Sciatic nerve (tissue), 2 donors: ENCODE measurements at regions not wholly inside any gene's neighbourhood (a gene's known extent, or its start where the extent isn't known, plus 50 kb on each side); places are given as distances from the start of the nearest gene placed in this dataset.
"Not testable (repeated sequence)": the region's sequence is repeated elsewhere in the genome, so short reads cannot be mapped to it uniquely, and the experiment has no call there.

Experiments used
- ATAC-seq: fragments of 200-7000 bp; cut with Tn5 transposase; one replicate; pipeline ENCODE4 v1.9.1; 2020; ENCODE audit warnings: mild to moderate bottlenecking, moderate library complexity
- DNase-seq: peaks from one replicate; pipeline ENCODE4 v3.0.0-alpha.2; 2020; ENCODE audit warnings: low spot score
- intact Hi-C: fragments of 100-400 bp; cut with DNase I; formaldehyde crosslinking; loops from one replicate; pipeline ENCODE4 v1.14.2; 2022
- donor health status: DM: no; HTN: no; CAD: no.
- donor health status: DM: no; HTN: no; CAD: no.

- no peak for DNase-seq
- intact Hi-C loops: no loop called here
- no peak for ATAC-seq
These were observed 719.9 kb upstream of the TMPRSS15 start for GRCh38 chr21:19123525-19123924.

GRCh38 chr21:19124691-19125090 is 721.1 kb upstream of the TMPRSS15 start:
- DNase-seq (no peak), ATAC-seq (no peak)
- intact Hi-C loops: no loop called here

GRCh38 chr21:19130379-19131028 is 726.9 kb upstream of the TMPRSS15 start:
- ATAC-seq: no peak
- intact Hi-C loops: no loop called here
- no peak for DNase-seq

- ATAC-seq (no peak), DNase-seq (no peak)
- intact Hi-C loops: no loop called here
These were observed 737.9 kb upstream of the TMPRSS15 start for GRCh38 chr21:19141511-19141910.

- ATAC-seq (no peak), DNase-seq (no peak)
These were observed 742.2 kb upstream of the TMPRSS15 start for GRCh38 chr21:19145682-19146293.

GRCh38 chr21:19148056-19148455 is 744.5 kb upstream of the TMPRSS15 start:
- no peak for ATAC-seq
- intact Hi-C loops: no loop called here
- DNase-seq: no peak

More at GRCh38 chr21:19145682-19146293, 742.2 kb upstream of the TMPRSS15 start:
- intact Hi-C loops: no loop called here

- DNase-seq (no peak), ATAC-seq (no peak)
- intact Hi-C loops: no loop called here
These were observed 768.0 kb upstream of the TMPRSS15 start for GRCh38 chr21:19171585-19171984.

GRCh38 chr21:19181604-19182140 is 778.1 kb upstream of the TMPRSS15 start:
- no peak for DNase-seq
- no peak for ATAC-seq
- intact Hi-C loops: no loop called here

GRCh38 chr21:19197950-19198349 is 794.4 kb upstream of the TMPRSS15 start:
- no peak for DNase-seq
- intact Hi-C loops: no loop called here
- ATAC-seq: no peak

- intact Hi-C loops: no loop called here
- no peak for ATAC-seq
- DNase-seq: no peak
These were observed 795.2 kb upstream of the TMPRSS15 start for GRCh38 chr21:19198801-19199200.

GRCh38 chr21:19218163-19218562 is 814.6 kb upstream of the TMPRSS15 start:
- ATAC-seq (no peak), DNase-seq (no peak)
- intact Hi-C loops: no loop called here

GRCh38 chr21:19224090-19224489 is 820.5 kb upstream of the TMPRSS15 start:
- no peak for DNase-seq
- no peak for ATAC-seq
- intact Hi-C loops: no loop called here

GRCh38 chr21:19228226-19228625 is 824.6 kb upstream of the TMPRSS15 start:
- DNase-seq: no peak
- ATAC-seq: no peak
- intact Hi-C loops: no loop called here

- ATAC-seq, intact Hi-C loops, DNase-seq: not testable (repeated sequence)
These were observed 830.3 kb upstream of the TMPRSS15 start for GRCh38 chr21:19233841-19234240.

- intact Hi-C loops: no loop called here
- no peak for DNase-seq
- no peak for ATAC-seq
These were observed 832.6 kb upstream of the TMPRSS15 start for GRCh38 chr21:19236209-19236608.

GRCh38 chr21:19237608-19238007 is 834.0 kb upstream of the TMPRSS15 start:
- DNase-seq: no peak
- intact Hi-C loops: no loop called here
- ATAC-seq: no peak

- DNase-seq (no peak), ATAC-seq (no peak)
- intact Hi-C loops: no loop called here
These were observed 836.1 kb upstream of the TMPRSS15 start for GRCh38 chr21:19239696-19240095.

- ATAC-seq: no peak
These were observed 841.1 kb upstream of the TMPRSS15 start for GRCh38 chr21:19244502-19245187.

GRCh38 chr21:19245188-19245580 is 841.6 kb upstream of the TMPRSS15 start:
- ATAC-seq (no peak), DNase-seq (peak; percentile 43)
- intact Hi-C loops: no loop called here

More at GRCh38 chr21:19244502-19245187, 841.1 kb upstream of the TMPRSS15 start:
- no peak for DNase-seq
- intact Hi-C loops: no loop called here

GRCh38 chr21:19246018-19246417 is 842.4 kb upstream of the TMPRSS15 start:
- intact Hi-C loops: no loop called here
- DNase-seq (no peak), ATAC-seq (no peak)
